Right forelimb (tissue), 1 donor: ENCODE measurements at regions not wholly inside any gene's neighbourhood (a gene's known extent, or its start where the extent isn't known, plus 50 kb on each side); places are given as distances from the start of the nearest gene placed in this dataset.
A peak's percentile ranks its signal among the peaks of the same experiment; 100 is the strongest.
"Not testable (repeated sequence)": the region's sequence is repeated elsewhere in the genome, so short reads cannot be mapped to it uniquely, and the experiment has no call there.

Experiments used
- DNase-seq: peaks from one replicate; pipeline ENCODE4 v3.0.0-alpha.2; 2018

GRCh38 chr2:16227811-16228462 lies 287.6 kb downstream of the MYCN start:
- DNase-seq = no peak

GRCh38 chr2:16226943-16227664 lies 286.8 kb downstream of the MYCN start:
- peak; percentile 74 for DNase-seq

GRCh38 chr2:16226381-16226780 lies 286.0 kb downstream of the MYCN start:
- no peak for DNase-seq

- DNase-seq = no peak
Observed at GRCh38 chr2:16225545-16225944, 285.2 kb downstream of the MYCN start.

GRCh38 chr2:16225071-16225470 lies 284.7 kb downstream of the MYCN start:
- no peak for DNase-seq

- no peak for DNase-seq
Observed at GRCh38 chr2:16224298-16225045, 284.1 kb downstream of the MYCN start.

GRCh38 chr2:16223841-16224177 lies 283.5 kb downstream of the MYCN start:
- no peak for DNase-seq

GRCh38 chr2:16223161-16223840 lies 283.0 kb downstream of the MYCN start:
- DNase-seq = no peak

GRCh38 chr2:16222326-16222725 lies 282.0 kb downstream of the MYCN start:
- DNase-seq = no peak

- no peak for DNase-seq
Observed at GRCh38 chr2:16221461-16222010, 281.2 kb downstream of the MYCN start.

- no peak for DNase-seq
Observed at GRCh38 chr2:16219292-16219975, 279.1 kb downstream of the MYCN start.

- DNase-seq = no peak
Observed at GRCh38 chr2:16218625-16219024, 278.3 kb downstream of the MYCN start.

- DNase-seq = no peak
Observed at GRCh38 chr2:16218161-16218560, 277.8 kb downstream of the MYCN start.

- DNase-seq = not testable (repeated sequence)
Observed at GRCh38 chr2:16217741-16218140, 277.4 kb downstream of the MYCN start.

GRCh38 chr2:16217291-16217690 lies 276.9 kb downstream of the MYCN start:
- no peak for DNase-seq

- no peak for DNase-seq
Observed at GRCh38 chr2:16216558-16216945, 276.2 kb downstream of the MYCN start.

GRCh38 chr2:16215902-16216557 lies 275.7 kb downstream of the MYCN start:
- no peak for DNase-seq

GRCh38 chr2:16214861-16215260 lies 274.5 kb downstream of the MYCN start:
- no peak for DNase-seq

- DNase-seq = no peak
Observed at GRCh38 chr2:16214391-16214790, 274.0 kb downstream of the MYCN start.

- no peak for DNase-seq
Observed at GRCh38 chr2:16212321-16212720, 272.0 kb downstream of the MYCN start.

GRCh38 chr2:16211341-16211740 lies 271.0 kb downstream of the MYCN start:
- DNase-seq = no peak

GRCh38 chr2:16210841-16211240 lies 270.5 kb downstream of the MYCN start:
- no peak for DNase-seq
